ENCODE measurements at regions not wholly inside any gene's neighbourhood (a gene's known extent, or its start where the extent isn't known, plus 50 kb on each side); places are given as distances from the start of the nearest gene placed in this dataset.

DNA sequence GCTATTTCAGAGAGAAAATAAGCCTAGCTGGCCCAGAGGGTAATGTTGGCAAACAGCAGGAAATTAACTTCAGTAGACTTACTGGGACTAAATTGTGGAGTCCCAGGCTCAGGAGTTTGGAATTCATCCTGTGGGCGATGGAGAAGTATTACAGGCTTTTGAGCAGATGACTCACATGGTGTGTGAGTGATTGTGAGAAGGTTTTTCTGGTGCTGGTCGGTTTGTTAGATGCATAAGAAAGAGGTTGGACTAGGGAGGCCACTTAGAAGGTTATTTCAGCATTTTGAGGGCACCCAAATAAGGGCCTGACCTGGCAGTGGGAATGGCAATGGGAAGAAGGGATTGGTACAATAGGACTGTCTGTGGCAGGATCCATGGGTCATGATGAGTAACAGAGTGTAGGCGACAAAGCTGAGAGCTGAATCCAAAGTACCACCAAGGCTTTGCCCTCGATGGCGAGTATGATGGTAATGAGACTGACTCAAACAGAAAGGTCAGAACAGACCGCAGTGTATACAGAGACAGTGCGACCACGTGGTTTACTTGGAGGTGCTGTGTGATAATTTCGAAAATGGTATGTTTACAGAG is 69.2 kb upstream of the KIF26B start:
- TF ChIP-seq, protein P1, sequence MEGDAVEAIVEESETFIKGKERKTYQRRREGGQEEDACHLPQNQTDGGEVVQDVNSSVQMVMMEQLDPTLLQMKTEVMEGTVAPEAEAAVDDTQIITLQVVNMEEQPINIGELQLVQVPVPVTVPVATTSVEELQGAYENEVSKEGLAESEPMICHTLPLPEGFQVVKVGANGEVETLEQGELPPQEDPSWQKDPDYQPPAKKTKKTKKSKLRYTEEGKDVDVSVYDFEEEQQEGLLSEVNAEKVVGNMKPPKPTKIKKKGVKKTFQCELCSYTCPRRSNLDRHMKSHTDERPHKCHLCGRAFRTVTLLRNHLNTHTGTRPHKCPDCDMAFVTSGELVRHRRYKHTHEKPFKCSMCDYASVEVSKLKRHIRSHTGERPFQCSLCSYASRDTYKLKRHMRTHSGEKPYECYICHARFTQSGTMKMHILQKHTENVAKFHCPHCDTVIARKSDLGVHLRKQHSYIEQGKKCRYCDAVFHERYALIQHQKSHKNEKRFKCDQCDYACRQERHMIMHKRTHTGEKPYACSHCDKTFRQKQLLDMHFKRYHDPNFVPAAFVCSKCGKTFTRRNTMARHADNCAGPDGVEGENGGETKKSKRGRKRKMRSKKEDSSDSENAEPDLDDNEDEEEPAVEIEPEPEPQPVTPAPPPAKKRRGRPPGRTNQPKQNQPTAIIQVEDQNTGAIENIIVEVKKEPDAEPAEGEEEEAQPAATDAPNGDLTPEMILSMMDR (IDR thresholded peaks at IDR 0.05): no peak
- TF ChIP-seq POLR2A (IDR thresholded peaks at IDR 0.05): no peak

Measured in Peyer's patch (tissue), 4 donors.